ENCODE measurements at regions not wholly inside any gene's neighbourhood (a gene's known extent, or its start where the extent isn't known, plus 50 kb on each side); places are given as distances from the start of the nearest gene placed in this dataset.
A peak's percentile ranks its signal among the peaks of the same experiment; 100 is the strongest.

- H3K27me3 ChIP-seq (ENCODE audit: control insufficient read depth, insufficient read depth, low read length) = no peaks in the 10 kb centered on the region
- no peak for TF ChIP-seq CTCF (IDR thresholded peaks at IDR 0.05; ENCODE audit: borderline replicate concordance, extremely low read depth, insufficient read depth)
- no peak overlapping the region for H3K9ac ChIP-seq (ENCODE audit: low read length in 3 of 3)
- DNase-seq (no peak), FAIRE-seq (no peak)
- no peak overlapping the region for H3K4me3 ChIP-seq (ENCODE audit: low read length in 3 of 3)
- no peak overlapping the region for H3K27ac ChIP-seq (ENCODE audit: low read depth in 2 of 2, low read length in 2 of 2)
- no peaks in the 10 kb centered on the region for H3K9me3 ChIP-seq (ENCODE audit: control insufficient read depth in 2 of 3, insufficient read depth in 1 of 3, low read length in 3 of 3)
- intact Hi-C loops (cut with DNase I) = no loop called here
- no peaks in the 10 kb centered on the region for H3K36me3 ChIP-seq (ENCODE audit: control insufficient read depth in 2 of 3, insufficient read depth in 3 of 3, low read length in 3 of 3)
- H3K4me1 ChIP-seq (ENCODE audit: control insufficient read depth in 2 of 3, insufficient read depth in 2 of 3, low read depth in 1 of 3, low read length in 3 of 3) = no peaks in the 10 kb centered on the region
These were observed 54.7 kb upstream of the PRLR start for GRCh38 chr5:35285011-35285410.

- H3K4me3 ChIP-seq (ENCODE audit: low read length in 3 of 3) = no peak overlapping the region
- no peaks in the 10 kb centered on the region for H3K9me3 ChIP-seq (ENCODE audit: control insufficient read depth in 2 of 3, insufficient read depth in 1 of 3, low read length in 3 of 3)
- no peak for TF ChIP-seq CTCF (IDR thresholded peaks at IDR 0.05; ENCODE audit: borderline replicate concordance, extremely low read depth, insufficient read depth)
- no peaks in the 10 kb centered on the region for H3K36me3 ChIP-seq (ENCODE audit: control insufficient read depth in 2 of 3, insufficient read depth in 3 of 3, low read length in 3 of 3)
- FAIRE-seq = no peak
- intact Hi-C loops (cut with DNase I) = no loop called here
- no peaks in the 10 kb centered on the region for H3K4me1 ChIP-seq (ENCODE audit: control insufficient read depth in 2 of 3, insufficient read depth in 2 of 3, low read depth in 1 of 3, low read length in 3 of 3)
- no peak overlapping the region for H3K9ac ChIP-seq (ENCODE audit: low read length in 3 of 3)
- H3K27ac ChIP-seq (ENCODE audit: low read depth in 2 of 2, low read length in 2 of 2) = no peak overlapping the region
- no peaks in the 10 kb centered on the region for H3K27me3 ChIP-seq (ENCODE audit: control insufficient read depth, insufficient read depth, low read length)
- no peak for DNase-seq
These were observed 54.1 kb upstream of the PRLR start for GRCh38 chr5:35284364-35284763.

- Histone ChIP-seq H3K27me3 (ENCODE audit: control insufficient read depth, insufficient read depth, low read length) (no peaks in the 10 kb centered on the region), H3K9me3 (ENCODE audit: control insufficient read depth in 2 of 3, insufficient read depth in 1 of 3, low read length in 3 of 3) (no peaks in the 10 kb centered on the region), H3K36me3 (ENCODE audit: control insufficient read depth in 2 of 3, insufficient read depth in 3 of 3, low read length in 3 of 3) (no peaks in the 10 kb centered on the region), H3K4me3 (ENCODE audit: low read length in 3 of 3) (no peak overlapping the region), H3K4me1 (ENCODE audit: control insufficient read depth in 2 of 3, insufficient read depth in 2 of 3, low read depth in 1 of 3, low read length in 3 of 3) (no peaks in the 10 kb centered on the region), H3K9ac (ENCODE audit: low read length in 3 of 3) (no peak overlapping the region), H3K27ac (ENCODE audit: low read depth in 2 of 2, low read length in 2 of 2) (no peak overlapping the region)
- intact Hi-C loops (cut with DNase I) = no loop called here
- no peak for FAIRE-seq
- DNase-seq = peak in 2 of 5 donors; percentile 64 to 74
- TF ChIP-seq CTCF (IDR thresholded peaks at IDR 0.05; ENCODE audit: borderline replicate concordance, extremely low read depth, insufficient read depth) = no peak
These were observed 52.5 kb upstream of the PRLR start for GRCh38 chr5:35282810-35283209.

GRCh38 chr5:35281613-35282012, 51.3 kb upstream of the PRLR start:
- Histone ChIP-seq H3K36me3 (ENCODE audit: control insufficient read depth in 2 of 3, insufficient read depth in 3 of 3, low read length in 3 of 3) (no peaks in the 10 kb centered on the region), H3K27me3 (ENCODE audit: control insufficient read depth, insufficient read depth, low read length) (no peaks in the 10 kb centered on the region), H3K4me1 (ENCODE audit: control insufficient read depth in 2 of 3, insufficient read depth in 2 of 3, low read depth in 1 of 3, low read length in 3 of 3) (no peaks in the 10 kb centered on the region), H3K4me3 (ENCODE audit: low read length in 3 of 3) (no peak overlapping the region), H3K27ac (ENCODE audit: low read depth in 2 of 2, low read length in 2 of 2) (no peak overlapping the region), H3K9me3 (ENCODE audit: control insufficient read depth in 2 of 3, insufficient read depth in 1 of 3, low read length in 3 of 3) (no peaks in the 10 kb centered on the region), H3K9ac (ENCODE audit: low read length in 3 of 3) (no peak overlapping the region)
- FAIRE-seq (no peak), DNase-seq (no peak)
- no peak for TF ChIP-seq CTCF (IDR thresholded peaks at IDR 0.05; ENCODE audit: borderline replicate concordance, extremely low read depth, insufficient read depth)
- intact Hi-C loops (cut with DNase I) = no loop called here
